ENCODE measurements at regions not wholly inside any gene's neighbourhood (a gene's known extent, or its start where the extent isn't known, plus 50 kb on each side); places are given as distances from the start of the nearest gene placed in this dataset.

- no peak overlapping the region for H3K9ac ChIP-seq (ENCODE audit: low read length)
- no peak overlapping the region for H3K4me3 ChIP-seq (ENCODE audit: low read length)
- no peaks in the 10 kb centered on the region for H3K36me3 ChIP-seq (ENCODE audit: control insufficient read depth, insufficient read depth, low read length, severe bottlenecking)
- H3K9me3 ChIP-seq (ENCODE audit: control insufficient read depth, low read length) = no peaks in the 10 kb centered on the region
- H3K4me1 ChIP-seq (ENCODE audit: control insufficient read depth, insufficient read depth, low read length) = peaks cover 5% of the 10 kb centered on the region
- no peaks in the 10 kb centered on the region for H3K27me3 ChIP-seq (replicated peaks; ENCODE audit: control insufficient read depth, insufficient read depth, low read length)
- DNase-seq (ENCODE audit: low read depth) = no peak
Observed at GRCh38 chr17:15886221-15886620, 58.7 kb upstream of the ADORA2B start.

- H3K4me1 ChIP-seq (ENCODE audit: control insufficient read depth, insufficient read depth, low read length) = peaks cover 5% of the 10 kb centered on the region
- no peaks in the 10 kb centered on the region for H3K9me3 ChIP-seq (ENCODE audit: control insufficient read depth, low read length)
- H3K9ac ChIP-seq (ENCODE audit: low read length) = no peak overlapping the region
- DNase-seq (ENCODE audit: low read depth) = no peak
- H3K4me3 ChIP-seq (ENCODE audit: low read length) = no peak overlapping the region
- no peaks in the 10 kb centered on the region for H3K36me3 ChIP-seq (ENCODE audit: control insufficient read depth, insufficient read depth, low read length, severe bottlenecking)
- no peaks in the 10 kb centered on the region for H3K27me3 ChIP-seq (replicated peaks; ENCODE audit: control insufficient read depth, insufficient read depth, low read length)
Observed at GRCh38 chr17:15886804-15887203, 58.1 kb upstream of the ADORA2B start.

- Histone ChIP-seq H3K9ac (ENCODE audit: low read length) (no peak overlapping the region), H3K27me3 (replicated peaks; ENCODE audit: control insufficient read depth, insufficient read depth, low read length) (no peaks in the 10 kb centered on the region), H3K9me3 (ENCODE audit: control insufficient read depth, low read length) (no peaks in the 10 kb centered on the region), H3K4me3 (ENCODE audit: low read length) (no peak overlapping the region), H3K36me3 (ENCODE audit: control insufficient read depth, insufficient read depth, low read length, severe bottlenecking) (no peaks in the 10 kb centered on the region), H3K4me1 (ENCODE audit: control insufficient read depth, insufficient read depth, low read length) (peaks cover 14% of the 10 kb centered on the region)
- no peak for DNase-seq (ENCODE audit: low read depth)
Observed at GRCh38 chr17:15888436-15888835, 56.5 kb upstream of the ADORA2B start.

GRCh38 chr17:15890279-15890892 lies 54.5 kb upstream of the ADORA2B start:
- Histone ChIP-seq H3K36me3 (ENCODE audit: control insufficient read depth, insufficient read depth, low read length, severe bottlenecking) (no peaks in the 10 kb centered on the region), H3K4me1 (ENCODE audit: control insufficient read depth, insufficient read depth, low read length) (peaks cover 18% of the 10 kb centered on the region), H3K9ac (ENCODE audit: low read length) (no peak overlapping the region), H3K4me3 (ENCODE audit: low read length) (no peak overlapping the region), H3K27me3 (replicated peaks; ENCODE audit: control insufficient read depth, insufficient read depth, low read length) (no peaks in the 10 kb centered on the region), H3K9me3 (ENCODE audit: control insufficient read depth, low read length) (no peaks in the 10 kb centered on the region)
- DNase-seq (ENCODE audit: low read depth) = no peak

GRCh38 chr17:15891318-15891717 lies 53.6 kb upstream of the ADORA2B start:
- Histone ChIP-seq H3K4me1 (ENCODE audit: control insufficient read depth, insufficient read depth, low read length) (peaks cover 18% of the 10 kb centered on the region), H3K36me3 (ENCODE audit: control insufficient read depth, insufficient read depth, low read length, severe bottlenecking) (no peaks in the 10 kb centered on the region), H3K9me3 (ENCODE audit: control insufficient read depth, low read length) (peaks cover 2% of the 10 kb centered on the region), H3K4me3 (ENCODE audit: low read length) (no peak overlapping the region), H3K27me3 (replicated peaks; ENCODE audit: control insufficient read depth, insufficient read depth, low read length) (no peaks in the 10 kb centered on the region), H3K9ac (ENCODE audit: low read length) (no peak overlapping the region)
- no peak for DNase-seq (ENCODE audit: low read depth)

GRCh38 chr17:15892244-15892643 lies 52.7 kb upstream of the ADORA2B start:
- H3K4me1 ChIP-seq (ENCODE audit: control insufficient read depth, insufficient read depth, low read length) = peaks cover 18% of the 10 kb centered on the region
- H3K36me3 ChIP-seq (ENCODE audit: control insufficient read depth, insufficient read depth, low read length, severe bottlenecking) = no peaks in the 10 kb centered on the region
- H3K27me3 ChIP-seq (replicated peaks; ENCODE audit: control insufficient read depth, insufficient read depth, low read length) = no peaks in the 10 kb centered on the region
- no peak overlapping the region for H3K9ac ChIP-seq (ENCODE audit: low read length)
- H3K9me3 ChIP-seq (ENCODE audit: control insufficient read depth, low read length) = peaks cover 6% of the 10 kb centered on the region
- no peak overlapping the region for H3K4me3 ChIP-seq (ENCODE audit: low read length)
- no peak for DNase-seq (ENCODE audit: low read depth)

GRCh38 chr17:15892731-15893657 lies 51.9 kb upstream of the ADORA2B start:
- Histone ChIP-seq H3K27me3 (replicated peaks; ENCODE audit: control insufficient read depth, insufficient read depth, low read length) (no peaks in the 10 kb centered on the region), H3K9ac (ENCODE audit: low read length) (no peak overlapping the region), H3K4me1 (ENCODE audit: control insufficient read depth, insufficient read depth, low read length) (peaks cover 18% of the 10 kb centered on the region), H3K36me3 (ENCODE audit: control insufficient read depth, insufficient read depth, low read length, severe bottlenecking) (no peaks in the 10 kb centered on the region), H3K9me3 (ENCODE audit: control insufficient read depth, low read length) (peaks cover 6% of the 10 kb centered on the region), H3K4me3 (ENCODE audit: low read length) (no peak overlapping the region)
- no peak for DNase-seq (ENCODE audit: low read depth)

GRCh38 chr17:15893658-15894024 lies 51.3 kb upstream of the ADORA2B start:
- no peaks in the 10 kb centered on the region for H3K27me3 ChIP-seq (replicated peaks; ENCODE audit: control insufficient read depth, insufficient read depth, low read length)
- DNase-seq (ENCODE audit: low read depth) = no peak

GRCh38 chr17:15894258-15894657 lies 50.7 kb upstream of the ADORA2B start:
- H3K36me3 ChIP-seq (ENCODE audit: control insufficient read depth, insufficient read depth, low read length, severe bottlenecking) = no peaks in the 10 kb centered on the region
- H3K4me1 ChIP-seq (ENCODE audit: control insufficient read depth, insufficient read depth, low read length) = peaks cover 18% of the 10 kb centered on the region
- DNase-seq (ENCODE audit: low read depth) = no peak
- H3K9me3 ChIP-seq (ENCODE audit: control insufficient read depth, low read length) = peaks cover 6% of the 10 kb centered on the region
- no peaks in the 10 kb centered on the region for H3K27me3 ChIP-seq (replicated peaks; ENCODE audit: control insufficient read depth, insufficient read depth, low read length)
- H3K4me3 ChIP-seq (ENCODE audit: low read length) = no peak overlapping the region
- no peak overlapping the region for H3K9ac ChIP-seq (ENCODE audit: low read length)

More at GRCh38 chr17:15893658-15894024, 51.3 kb upstream of the ADORA2B start:
- H3K9ac ChIP-seq (ENCODE audit: low read length) = no peak overlapping the region
- H3K4me1 ChIP-seq (ENCODE audit: control insufficient read depth, insufficient read depth, low read length) = peaks cover 18% of the 10 kb centered on the region
- no peak overlapping the region for H3K4me3 ChIP-seq (ENCODE audit: low read length)
- no peaks in the 10 kb centered on the region for H3K36me3 ChIP-seq (ENCODE audit: control insufficient read depth, insufficient read depth, low read length, severe bottlenecking)
- H3K9me3 ChIP-seq (ENCODE audit: control insufficient read depth, low read length) = peaks cover 6% of the 10 kb centered on the region

GRCh38 chr17:15894913-15895658 lies 49.8 kb upstream of the ADORA2B start:
- DNase-seq (ENCODE audit: low read depth) = no peak
- H3K36me3 ChIP-seq (ENCODE audit: control insufficient read depth, insufficient read depth, low read length, severe bottlenecking) = no peaks in the 10 kb centered on the region

More at GRCh38 chr17:15894913-15895658, 49.8 kb upstream of the ADORA2B start:
- Histone ChIP-seq H3K9ac (ENCODE audit: low read length) (no peak overlapping the region), H3K4me1 (ENCODE audit: control insufficient read depth, insufficient read depth, low read length) (peaks cover 18% of the 10 kb centered on the region), H3K9me3 (ENCODE audit: control insufficient read depth, low read length) (peaks cover 6% of the 10 kb centered on the region), H3K27me3 (replicated peaks; ENCODE audit: control insufficient read depth, insufficient read depth, low read length) (no peaks in the 10 kb centered on the region), H3K4me3 (ENCODE audit: low read length) (no peak overlapping the region)
